Astrocyte (in vitro differentiated cells and primary cell): ENCODE measurements at regions not wholly inside any gene's neighbourhood (a gene's known extent, or its start where the extent isn't known, plus 50 kb on each side); places are given as distances from the start of the nearest gene placed in this dataset.

Experiments
- DNase-seq: peaks from one replicate; pipeline ENCODE4 v3.0.0-alpha.2; 2010; ENCODE audit warnings: low read depth
- FAIRE-seq: peaks from 2 replicates; lab custom pipeline; 2011; peaks lifted over from hg19 to GRCh38; lab: Jason Lieb, UNC
- H2AFZ ChIP-seq: 2 replicates; pipeline ENCODE4 v1.6.0; 2012; ENCODE audit warnings: low read depth, low read length, inconsistent platforms
- H3K27ac ChIP-seq: 2 replicates; pipeline ENCODE4 v1.5.1; 2011; ENCODE audit warnings: low read depth, low read length, inconsistent platforms
- H3K27me3 ChIP-seq: 2 replicates; pipeline ENCODE4 v1.6.0; 2011; ENCODE audit warnings: low read length, inconsistent platforms; ENCODE audit not compliant: insufficient read depth
- H3K36me3 ChIP-seq: 2 replicates; pipeline ENCODE4 v1.5.1; 2011; ENCODE audit warnings: low read length, inconsistent platforms; ENCODE audit not compliant: insufficient read depth
- H3K4me1 ChIP-seq: 2 replicates; pipeline ENCODE4 v1.5.1; 2011; ENCODE audit warnings: low read length, inconsistent platforms; ENCODE audit not compliant: insufficient read depth
- H3K4me2 ChIP-seq: 2 replicates; pipeline ENCODE4 v1.6.0; 2012; ENCODE audit warnings: low read length, inconsistent platforms
- H3K4me3 ChIP-seq: 2 replicates; pipeline ENCODE4 v1.5.1; 2011; ENCODE audit warnings: low read depth, mild to moderate bottlenecking, low read length, inconsistent platforms; ENCODE audit not compliant: insufficient read depth
- H3K79me2 ChIP-seq: 2 replicates; pipeline ENCODE4 v1.6.0; 2012; ENCODE audit warnings: mild to moderate bottlenecking, low read length, inconsistent platforms; ENCODE audit not compliant: insufficient read depth
- H3K9ac ChIP-seq: 2 replicates; pipeline ENCODE4 v1.6.0; 2012; ENCODE audit warnings: mild to moderate bottlenecking, low read length, inconsistent platforms
- H3K9me3 ChIP-seq: 2 replicates; pipeline ENCODE4 v1.5.1; 2012; ENCODE audit warnings: low read depth, mild to moderate bottlenecking, low read length, inconsistent platforms; ENCODE audit not compliant: insufficient read depth
- H4K20me1 ChIP-seq: 2 replicates; pipeline ENCODE4 v1.6.0; 2012; ENCODE audit warnings: low read length, inconsistent platforms; ENCODE audit not compliant: insufficient read depth
- H3K27ac Mint-ChIP-seq: one replicate; pipeline ENCODE4 v1.8.0; 2021; ENCODE audit warnings: mild to moderate bottlenecking, mixed read lengths; ENCODE audit not compliant: unreplicated experiment
- H3K27me3 Mint-ChIP-seq: one replicate; pipeline ENCODE4 v1.8.0; 2021; ENCODE audit warnings: low read depth, mixed read lengths; ENCODE audit not compliant: unreplicated experiment
- H3K36me3 Mint-ChIP-seq: one replicate; pipeline ENCODE4 v1.8.0; 2021; ENCODE audit warnings: low read depth, mixed read lengths; ENCODE audit not compliant: unreplicated experiment
- H3K4me1 Mint-ChIP-seq: one replicate; pipeline ENCODE4 v1.8.0; 2021; ENCODE audit warnings: low read depth, mixed read lengths; ENCODE audit not compliant: unreplicated experiment
- H3K4me3 Mint-ChIP-seq: one replicate; pipeline ENCODE4 v1.8.0; 2021; ENCODE audit warnings: mild to moderate bottlenecking, moderate library complexity, mixed read lengths; ENCODE audit not compliant: unreplicated experiment
- H3K9me3 Mint-ChIP-seq: one replicate; pipeline ENCODE4 v1.8.0; 2021; ENCODE audit warnings: mild to moderate bottlenecking, mixed read lengths; ENCODE audit not compliant: unreplicated experiment
- CTCF ChIP-seq: IDR thresholded peaks from 2 replicates; pipeline ENCODE4 v1.5.1; 2011; ENCODE audit warnings: low read depth, mild to moderate bottlenecking, inconsistent platforms, low read length, moderate library complexity; ENCODE audit not compliant: insufficient read depth
- EZH2 ChIP-seq: IDR thresholded peaks from 2 replicates; pipeline ENCODE4 v1.6.1; 2012; ENCODE audit warnings: mild to moderate bottlenecking, low read length, inconsistent platforms; ENCODE audit not compliant: insufficient read depth

GRCh38 chr16:17988839-17989238 lies 347.7 kb downstream of the NPIPA8 start:
- no peak for TF ChIP-seq EZH2
- no peak for TF ChIP-seq CTCF
- no peaks in the 10 kb centered on the region for H3K4me1 Mint-ChIP-seq
- Histone ChIP-seq H3K4me3 (no peak overlapping the region), H3K9ac (no peak overlapping the region), H3K4me1 (no peaks in the 10 kb centered on the region), H3K4me2 (no peak overlapping the region), H2AFZ (no peak overlapping the region), H3K27ac (no peak overlapping the region), H3K79me2 (no peaks in the 10 kb centered on the region), H3K27me3 (no peaks in the 10 kb centered on the region), H4K20me1 (no peaks in the 10 kb centered on the region), H3K9me3 (peaks cover 7% of the 10 kb centered on the region), H3K36me3 (no peaks in the 10 kb centered on the region)
- no peak overlapping the region for H3K4me3 Mint-ChIP-seq
- no peak for DNase-seq
- no peaks in the 10 kb centered on the region for H3K9me3 Mint-ChIP-seq
- no peak for FAIRE-seq
- no peaks in the 10 kb centered on the region for H3K36me3 Mint-ChIP-seq
- H3K27ac Mint-ChIP-seq: no peak overlapping the region
- H3K27me3 Mint-ChIP-seq: peaks cover 11% of the 10 kb centered on the region

- H2AFZ ChIP-seq: no peak overlapping the region
- H3K27ac Mint-ChIP-seq: no peak overlapping the region
- H3K27me3 Mint-ChIP-seq: peaks cover 11% of the 10 kb centered on the region
- no peak overlapping the region for H3K4me3 ChIP-seq
- H4K20me1 ChIP-seq: no peaks in the 10 kb centered on the region
- no peaks in the 10 kb centered on the region for H3K79me2 ChIP-seq
- no peak overlapping the region for H3K27ac ChIP-seq
- H3K4me2 ChIP-seq: no peak overlapping the region
- no peak for TF ChIP-seq EZH2
- no peak for TF ChIP-seq CTCF
- DNase-seq (no peak), FAIRE-seq (no peak)
- no peaks in the 10 kb centered on the region for H3K36me3 Mint-ChIP-seq
- H3K4me1 ChIP-seq: no peaks in the 10 kb centered on the region
- H3K9me3 ChIP-seq: peaks cover 7% of the 10 kb centered on the region
- no peaks in the 10 kb centered on the region for H3K36me3 ChIP-seq
- no peaks in the 10 kb centered on the region for H3K27me3 ChIP-seq
- no peak overlapping the region for H3K9ac ChIP-seq
- H3K9me3 Mint-ChIP-seq: no peaks in the 10 kb centered on the region
- H3K4me1 Mint-ChIP-seq: no peaks in the 10 kb centered on the region
- no peak overlapping the region for H3K4me3 Mint-ChIP-seq
Observed at GRCh38 chr16:17986991-17987390, 349.5 kb downstream of the NPIPA8 start.

- Histone ChIP-seq H3K4me1 (no peaks in the 10 kb centered on the region), H3K9ac (no peak overlapping the region), H3K36me3 (no peaks in the 10 kb centered on the region), H3K27ac (no peak overlapping the region), H3K27me3 (no peaks in the 10 kb centered on the region), H3K4me3 (no peak overlapping the region), H3K4me2 (no peak overlapping the region), H3K79me2 (no peaks in the 10 kb centered on the region), H2AFZ (no peak overlapping the region), H3K9me3 (peaks cover 7% of the 10 kb centered on the region), H4K20me1 (no peaks in the 10 kb centered on the region)
- FAIRE-seq (no peak), DNase-seq (no peak)
- H3K4me3 Mint-ChIP-seq: no peak overlapping the region
- no peaks in the 10 kb centered on the region for H3K4me1 Mint-ChIP-seq
- H3K27ac Mint-ChIP-seq: no peak overlapping the region
- TF ChIP-seq CTCF (no peak), EZH2 (no peak)
- no peaks in the 10 kb centered on the region for H3K9me3 Mint-ChIP-seq
- no peaks in the 10 kb centered on the region for H3K36me3 Mint-ChIP-seq
- peaks cover 10% of the 10 kb centered on the region for H3K27me3 Mint-ChIP-seq
Observed at GRCh38 chr16:17984810-17985209, 351.7 kb downstream of the NPIPA8 start.
